K562 (cell line): ENCODE measurements at regions not wholly inside any gene's neighbourhood (a gene's known extent, or its start where the extent isn't known, plus 50 kb on each side); places are given as distances from the start of the nearest gene placed in this dataset.

Experiments used
- ATAC-seq: fragments of 200-7000 bp; cut with Tn5 transposase; 3 replicates; pipeline ENCODE4 v1.9.1; 2020; ENCODE audit warnings: moderate library complexity
- BruUV-seq: library from RNA; stranded (reverse); fragments of 400-500 nt; replicated peaks from 2 replicates; lab custom pipeline; 2021; lab: Mats Ljungman, UMichigan
- CTCF ChIA-PET: fragments of 300-600 bp; formaldehyde crosslinking; extraction: SDS; loops from one replicate; lab custom pipeline; 2021; ENCODE audit warnings: low intra/inter-chr PET ratio; lab: Yijun Ruan, JAX
- POLR2A ChIA-PET: fragments of 300-600, 350-650 bp; sonication (Branson Sonifier 250); formaldehyde crosslinking; extraction: SDS; loops from one replicate; lab custom pipeline; 2021; ENCODE audit warnings: antibody characterized with exemption, inconsistent platforms; lab: Yijun Ruan, JAX
- DNase-seq, 4 experiments: peaks; one replicate each; pipeline versions ENCODE4 v3.0.0 to v3.0.0-alpha.2; 2011 to 2018; ENCODE audit warnings: low spot score in 3 of 4, mixed read lengths in 3 of 4; ENCODE audit errors: extremely low read depth in 1 of 4
- FAIRE-seq: peaks from 2 replicates; lab custom pipeline; 2011; peaks lifted over from hg19 to GRCh38; lab: Jason Lieb, UNC
- H2AFZ ChIP-seq: 2 replicates; pipeline ENCODE4 v1.6.0; 2011; ENCODE audit warnings: low read depth, low read length, control low read depth, inconsistent platforms
- H3K27ac ChIP-seq: fragments of 200-600 bp; 3 replicates; pipeline ENCODE4 v1.8.0; 2011; ENCODE audit warnings: low read depth, mild to moderate bottlenecking, control low read depth, inconsistent platforms, low read length, moderate library complexity, mixed read lengths; ENCODE audit errors: extremely low read depth
- H3K27me3 ChIP-seq, 2 experiments: fragments of 300-600 bp in 1 of 2; 2 replicates in 1 of 2; 3 replicates in 1 of 2; pipeline versions ENCODE4 v1.6.0 to v1.8.0; 2011; ENCODE audit warnings: inconsistent platforms in 2 of 2, low read length in 2 of 2, mild to moderate bottlenecking in 1 of 2, mixed read lengths in 1 of 2, moderate library complexity in 1 of 2; ENCODE audit not compliant: control insufficient read depth in 2 of 2, insufficient read depth in 2 of 2
- H3K36me3 ChIP-seq: fragments of 300-600 bp; 3 replicates; pipeline ENCODE4 v1.8.0; 2011; ENCODE audit warnings: mild to moderate bottlenecking, low read length, inconsistent platforms; ENCODE audit not compliant: control insufficient read depth, insufficient read depth
- H3K4me1 ChIP-seq, 2 experiments: fragments of 200-600 bp in 1 of 2; replicated peaks in 1 of 2; 2 replicates in 1 of 2; 3 replicates in 1 of 2; pipeline versions ENCODE4 v1.5.1 to v1.8.0; 2011; ENCODE audit warnings: inconsistent platforms in 2 of 2, low read length in 2 of 2, mild to moderate bottlenecking in 1 of 2, mixed read lengths in 1 of 2, moderate library complexity in 1 of 2; ENCODE audit not compliant: control insufficient read depth in 2 of 2, insufficient read depth in 2 of 2
- H3K4me2 ChIP-seq: 2 replicates; pipeline ENCODE4 v1.6.1; 2011; ENCODE audit warnings: low read length, control low read depth, inconsistent platforms, mixed read lengths; ENCODE audit not compliant: insufficient read depth
- H3K4me3 ChIP-seq: fragments of 200-600 bp; sonication (generic), shearing (Covaris generic); 2 replicates; pipeline ENCODE4 v1.5.1; 2016; ENCODE audit warnings: control low read depth, inconsistent platforms
- H3K79me2 ChIP-seq: fragments of 200-600 bp; 3 replicates; pipeline ENCODE4 v1.8.0; 2011; ENCODE audit warnings: low read length, inconsistent platforms; ENCODE audit not compliant: control insufficient read depth, insufficient read depth
- H3K9ac ChIP-seq, 2 experiments: 2 replicates each; pipeline versions ENCODE4 v1.6.0 to v1.6.1; 2011; ENCODE audit warnings: low read depth in 2 of 2, low read length in 2 of 2, control low read depth in 1 of 2, inconsistent platforms in 1 of 2, mild to moderate bottlenecking in 1 of 2, mixed read lengths in 1 of 2; ENCODE audit not compliant: insufficient read depth in 1 of 2
- H3K9me1 ChIP-seq: one replicate; pipeline ENCODE4 v1.6.0; 2011; ENCODE audit warnings: inconsistent platforms, mild to moderate bottlenecking, low read length, moderate library complexity; ENCODE audit not compliant: control insufficient read depth, insufficient read depth
- H3K9me3 ChIP-seq: replicated peaks from 2 replicates; pipeline ENCODE4 v1.5.1; 2011; ENCODE audit warnings: low read depth, low read length, inconsistent platforms; ENCODE audit not compliant: control insufficient read depth, insufficient read depth
- H4K20me1 ChIP-seq: replicated peaks from 2 replicates; pipeline ENCODE4 v1.6.1; 2011; ENCODE audit warnings: low read length, inconsistent platforms, mixed read lengths; ENCODE audit not compliant: control insufficient read depth, insufficient read depth
- AFF4 ChIP-seq: sonication (generic); formaldehyde crosslinking; IDR thresholded peaks from 2 replicates; pipeline ENCODE4 v1.8.0; 2023; ENCODE audit warnings: mild to moderate bottlenecking, missing genetic modification reagents
- CEBPG ChIP-seq, 3 experiments: fragments of 200-800 bp in 1 of 3; sonication (Bioruptor generic) in 1 of 3; sonication (generic) in 1 of 3; formaldehyde crosslinking in 1 of 3; IDR thresholded peaks in 2 of 3; conservative IDR thresholded peaks in 1 of 3; 2 replicates each; pipeline versions ENCODE4 v1.6.1 to v1.8.0; 2016 to 2022; ENCODE audit warnings: missing compliant biosample characterization in 2 of 3, missing genetic modification characterization in 2 of 3, mild to moderate bottlenecking in 1 of 3, missing genetic modification reagents in 1 of 3
- NCOA2 ChIP-seq, 2 experiments: fragments of 450-650 bp; IDR thresholded peaks; 2 replicates each; pipeline ENCODE4 v1.6.1; 2018; ENCODE audit warnings: mild to moderate bottlenecking in 2 of 2, moderate library complexity in 1 of 2; ENCODE audit not compliant: partially characterized antibody in 2 of 2
- PBX2 ChIP-seq, 2 experiments: IDR thresholded peaks in 1 of 2; conservative IDR thresholded peaks in 1 of 2; 2 replicates each; pipeline ENCODE4 v1.6.1; 2016; ENCODE audit warnings: low read depth in 2 of 2, mild to moderate bottlenecking in 1 of 2, missing compliant biosample characterization in 1 of 2, missing genetic modification characterization in 1 of 2, moderate library complexity in 1 of 2
- POLR2H ChIP-seq: IDR thresholded peaks from 2 replicates; pipeline ENCODE4 v1.6.1; 2016; ENCODE audit warnings: missing genetic modification characterization, low read depth, mild to moderate bottlenecking, control low read depth, missing compliant biosample characterization, moderate library complexity
- RBM17 ChIP-seq: fragments of 200-400 bp; formaldehyde crosslinking; IDR thresholded peaks from 2 replicates; pipeline ENCODE4 v1.6.1; 2017; ENCODE audit warnings: low read depth, mild to moderate bottlenecking, low read length, borderline replicate concordance
- RREB1 ChIP-seq: fragments of 250-450 bp; sonication (Bioruptor Pico); IDR thresholded peaks from 2 replicates; pipeline ENCODE4 v1.4.0; 2020
- WGBS: fragments of 100-300 bp; shearing (Covaris generic); methylation state at CpG from one replicate; pipeline ENCODE4 v1.1.6; 2016; ENCODE audit warnings: low coverage, mixed read lengths; ENCODE audit not compliant: insufficient coverage; ENCODE audit errors: missing lambda C conversion rate; 5-methylcytosine and 5-hydroxymethylcytosine counted together
- in situ Hi-C: fragments of 300-500 bp; cut with MboI; formaldehyde crosslinking; loops from 4 replicates; pipeline ENCODE4 v1.15.0; 2018; ENCODE audit warnings: inconsistent platforms, mixed read lengths
- intact Hi-C: fragments of 100-400 bp; cut with micrococcal nuclease; formaldehyde crosslinking; loops from 2 replicates; pipeline ENCODE4 v1.14.2; 2022

- Histone ChIP-seq H3K9me3 (no peaks in the 10 kb centered on the region), H3K9me1 (no peaks in the 10 kb centered on the region), H3K9ac (no peak overlapping the region), H3K27ac (0 out of 3 replicates have a peak overlapping the region, but pooled peaks have one; percentile 11), H3K36me3 (no peaks in the 10 kb centered on the region), H4K20me1 (no peaks in the 10 kb centered on the region), H2AFZ (peak overlapping the region; percentile 78), H3K4me1 (peaks cover 0 to 16% of the 10 kb centered on the region in 2 experiments; a peak in 3 of 5 replicates), H3K4me3 (no peak overlapping the region), H3K4me2 (no peak overlapping the region), H3K79me2 (no peaks in the 10 kb centered on the region), H3K27me3 (no peaks in the 10 kb centered on the region)
- WGBS = 46% methylated on average over 5 of the region's 5 CpGs
- ATAC-seq (peak; percentile 74), FAIRE-seq (no peak), DNase-seq (no peak)
- no TSS peak for BruUV-seq
- ChIA-PET CTCF (no interaction called here), POLR2A (interaction anchor here (0.9 to 1.3 kb wide), 2 partner anchors 160 to 266 kb away, joined by 3 read pairs; no protein-coding TSS in a partner anchor)
- intact Hi-C loops = no loop called here
- in situ Hi-C loops = no loop called here
- no peak for TF ChIP-seq CEBPG (CRISPR knock-in tag; IDR thresholded peaks at IDR 0.05)
- peak in 1 of 2 experiments; percentile 65; a peak in 1 of 4 replicates for TF ChIP-seq CEBPG (tag; conservative IDR thresholded peaks at IDR 0.05 in 1 of 2, IDR thresholded peaks at IDR 0.05 in 1 of 2)
- no peak for TF ChIP-seq RBM17
- TF ChIP-seq RREB1 (CRISPR knock-in tag) = no peak
- TF ChIP-seq AFF4 (CRISPR knock-in tag) = no peak
- no peak for TF ChIP-seq PBX2 (CRISPR knock-in tag; IDR thresholded peaks at IDR 0.05; ENCODE audit: low read depth)
- peak; percentile 91 for TF ChIP-seq PBX2 (tag; conservative IDR thresholded peaks at IDR 0.05; ENCODE audit: low read depth)
- no peak for TF ChIP-seq POLR2H
- no peak for TF ChIP-seq NCOA2 (IDR thresholded peaks at IDR 0.05; ENCODE audit: partially characterized antibody in 2 of 2)
Observed at GRCh38 chr6:105832313-105832761, 253.8 kb upstream of the PRDM1 start.
